ENCODE measurements at regions not wholly inside any gene's neighbourhood (a gene's known extent, or its start where the extent isn't known, plus 50 kb on each side); places are given as distances from the start of the nearest gene placed in this dataset.

DNA sequence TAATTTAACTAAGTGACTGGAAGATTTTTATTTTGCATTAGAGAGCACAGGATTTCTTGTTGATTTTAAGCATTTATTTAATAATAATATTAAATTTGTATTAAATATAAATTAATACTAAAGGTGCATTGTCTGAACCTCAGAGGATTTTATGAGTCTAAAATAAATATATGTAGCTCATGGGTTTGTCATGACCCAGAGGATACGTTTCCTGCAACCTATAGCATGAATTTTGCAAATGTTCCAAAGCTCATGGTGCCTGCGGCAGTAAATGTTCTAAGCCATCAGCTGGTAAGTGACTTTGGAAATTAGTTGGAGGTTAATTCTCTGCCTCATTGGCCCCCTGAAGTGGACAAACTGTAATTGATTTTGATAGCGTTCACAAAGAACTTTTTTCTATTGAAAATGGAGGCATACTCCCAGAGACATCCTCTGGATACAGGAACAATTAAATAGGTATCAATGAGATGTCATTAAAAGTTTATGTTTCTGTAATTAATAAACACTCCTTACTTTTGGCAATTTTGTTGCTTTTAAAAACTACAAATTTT lies 397.4 kb downstream of the ANKRD7 start:
- intact Hi-C loops (cut with micrococcal nuclease; ENCODE audit: unreplicated experiment) = no loop called here
- DNase-seq = no peak
- Histone ChIP-seq H3K79me2 (ENCODE audit: low read depth) (no peaks in the 10 kb centered on the region), H3K4me1 (replicated peaks; ENCODE audit: insufficient read depth) (no peaks in the 10 kb centered on the region), H3K9me2 (ENCODE audit: insufficient read depth) (no peaks in the 10 kb centered on the region), H3K27ac (no peak overlapping the region), H4K20me1 (ENCODE audit: insufficient read depth) (no peaks in the 10 kb centered on the region), H2AFZ (no peak overlapping the region), H3K27me3 (ENCODE audit: insufficient read depth, low read depth) (no peaks in the 10 kb centered on the region), H3K9me3 (ENCODE audit: insufficient read depth, low read depth) (no peaks in the 10 kb centered on the region), H3F3A (ENCODE audit: insufficient read depth, low read depth) (no peaks in the 10 kb centered on the region), H3K4me3 (no peak overlapping the region), H3K36me3 (ENCODE audit: low read depth) (no peaks in the 10 kb centered on the region), H3K4me2 (no peak overlapping the region)
- CTCF ChIA-PET = no interaction called here
- TF ChIP-seq, protein P1, sequence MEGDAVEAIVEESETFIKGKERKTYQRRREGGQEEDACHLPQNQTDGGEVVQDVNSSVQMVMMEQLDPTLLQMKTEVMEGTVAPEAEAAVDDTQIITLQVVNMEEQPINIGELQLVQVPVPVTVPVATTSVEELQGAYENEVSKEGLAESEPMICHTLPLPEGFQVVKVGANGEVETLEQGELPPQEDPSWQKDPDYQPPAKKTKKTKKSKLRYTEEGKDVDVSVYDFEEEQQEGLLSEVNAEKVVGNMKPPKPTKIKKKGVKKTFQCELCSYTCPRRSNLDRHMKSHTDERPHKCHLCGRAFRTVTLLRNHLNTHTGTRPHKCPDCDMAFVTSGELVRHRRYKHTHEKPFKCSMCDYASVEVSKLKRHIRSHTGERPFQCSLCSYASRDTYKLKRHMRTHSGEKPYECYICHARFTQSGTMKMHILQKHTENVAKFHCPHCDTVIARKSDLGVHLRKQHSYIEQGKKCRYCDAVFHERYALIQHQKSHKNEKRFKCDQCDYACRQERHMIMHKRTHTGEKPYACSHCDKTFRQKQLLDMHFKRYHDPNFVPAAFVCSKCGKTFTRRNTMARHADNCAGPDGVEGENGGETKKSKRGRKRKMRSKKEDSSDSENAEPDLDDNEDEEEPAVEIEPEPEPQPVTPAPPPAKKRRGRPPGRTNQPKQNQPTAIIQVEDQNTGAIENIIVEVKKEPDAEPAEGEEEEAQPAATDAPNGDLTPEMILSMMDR (conservative IDR thresholded peaks at IDR 0.05) = no peak
- POLR2A ChIA-PET (ENCODE audit: unreplicated experiment) = no interaction called here
- no TSS peak for BruUV-seq (replicated peaks)

DNA sequence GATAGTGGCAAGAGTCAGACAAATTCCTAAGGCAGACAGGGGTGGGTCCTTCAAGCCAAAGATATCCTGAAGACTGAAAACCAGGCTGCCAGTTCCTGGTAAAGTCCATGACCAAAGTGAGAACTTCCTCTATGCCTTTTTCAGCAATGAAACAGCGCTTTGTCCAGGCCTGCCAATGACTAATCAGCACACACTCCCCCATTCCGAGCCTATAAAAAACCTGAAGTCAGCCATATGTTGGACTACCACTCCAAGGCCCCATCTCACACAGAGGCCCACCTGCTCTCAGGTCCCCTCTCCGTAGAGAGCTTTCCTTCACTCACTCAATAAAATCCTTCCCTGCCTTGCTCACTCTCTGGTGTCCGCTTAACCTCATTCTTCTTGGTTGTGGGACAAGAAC lies 402.2 kb downstream of the ANKRD7 start:
- no peaks in the 10 kb centered on the region for H3K79me2 ChIP-seq (ENCODE audit: low read depth)
- H3K27me3 ChIP-seq (ENCODE audit: insufficient read depth, low read depth) = no peaks in the 10 kb centered on the region
- ChIA-PET POLR2A (ENCODE audit: unreplicated experiment) (no interaction called here), CTCF (no interaction called here)
- no peak overlapping the region for H3K4me2 ChIP-seq
- no peaks in the 10 kb centered on the region for H4K20me1 ChIP-seq (ENCODE audit: insufficient read depth)
- no peaks in the 10 kb centered on the region for H3K36me3 ChIP-seq (ENCODE audit: low read depth)
- no peaks in the 10 kb centered on the region for H3F3A ChIP-seq (ENCODE audit: insufficient read depth, low read depth)
- DNase-seq = no peak
- H3K4me3 ChIP-seq = no peak overlapping the region
- H3K9me3 ChIP-seq (ENCODE audit: insufficient read depth, low read depth) = no peaks in the 10 kb centered on the region
- no peaks in the 10 kb centered on the region for H3K4me1 ChIP-seq (replicated peaks; ENCODE audit: insufficient read depth)
- TF ChIP-seq EZH2 (IDR thresholded peaks at IDR 0.05; ENCODE audit: low read depth) = no peak
- TF ChIP-seq, protein P1 (conservative IDR thresholded peaks at IDR 0.05) = no peak
- intact Hi-C loops (cut with micrococcal nuclease; ENCODE audit: unreplicated experiment) = no loop called here
- no peaks in the 10 kb centered on the region for H3K9me2 ChIP-seq (ENCODE audit: insufficient read depth)
- no peak overlapping the region for H2AFZ ChIP-seq
- BruUV-seq (replicated peaks) = no TSS peak
- H3K27ac ChIP-seq = no peak overlapping the region

DNA sequence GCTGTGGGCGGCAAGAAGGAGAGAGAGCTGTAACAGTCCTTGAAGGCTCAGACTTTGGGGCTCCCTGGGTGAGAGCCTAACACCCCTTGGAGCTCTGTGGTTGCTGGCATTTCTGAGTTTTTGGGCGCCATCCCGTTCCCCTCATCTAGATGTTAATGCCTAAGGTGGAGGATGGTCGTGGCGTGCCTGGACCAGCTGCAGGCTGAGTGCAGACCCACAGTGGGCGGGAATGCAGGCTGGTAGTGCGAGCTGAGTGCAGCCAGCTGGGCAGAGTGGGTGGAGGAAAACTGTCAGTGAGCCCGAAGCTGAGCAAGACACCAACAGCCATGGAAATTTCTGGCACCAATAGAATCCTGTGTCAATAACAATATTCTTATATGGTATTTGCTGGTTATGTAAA lies 403.0 kb downstream of the ANKRD7 start:
- Histone ChIP-seq H3F3A (ENCODE audit: insufficient read depth, low read depth) (no peaks in the 10 kb centered on the region), H2AFZ (no peak overlapping the region), H4K20me1 (ENCODE audit: insufficient read depth) (no peaks in the 10 kb centered on the region), H3K27me3 (ENCODE audit: insufficient read depth, low read depth) (no peaks in the 10 kb centered on the region), H3K9me2 (ENCODE audit: insufficient read depth) (no peaks in the 10 kb centered on the region), H3K4me1 (replicated peaks; ENCODE audit: insufficient read depth) (no peaks in the 10 kb centered on the region), H3K27ac (no peak overlapping the region), H3K9me3 (ENCODE audit: insufficient read depth, low read depth) (no peaks in the 10 kb centered on the region), H3K4me2 (no peak overlapping the region), H3K36me3 (ENCODE audit: low read depth) (no peaks in the 10 kb centered on the region), H3K4me3 (no peak overlapping the region), H3K79me2 (ENCODE audit: low read depth) (no peaks in the 10 kb centered on the region)
- ChIA-PET POLR2A (ENCODE audit: unreplicated experiment) (no interaction called here), CTCF (no interaction called here)
- no peak for DNase-seq
- no TSS peak for BruUV-seq (replicated peaks)
- TF ChIP-seq, protein P1 (conservative IDR thresholded peaks at IDR 0.05) = no peak
- no peak for TF ChIP-seq EZH2 (IDR thresholded peaks at IDR 0.05; ENCODE audit: low read depth)
- intact Hi-C loops (cut with micrococcal nuclease; ENCODE audit: unreplicated experiment) = no loop called here
